Astrocyte of the spinal cord (primary cell): ENCODE measurements at regions not wholly inside any gene's neighbourhood (a gene's known extent, or its start where the extent isn't known, plus 50 kb on each side); places are given as distances from the start of the nearest gene placed in this dataset.

Experiments
- DNase-seq: peaks from one replicate; pipeline ENCODE4 v3.0.0; 2011; ENCODE audit warnings: low read depth, low spot score
- H3K4me3 ChIP-seq: 2 replicates; pipeline ENCODE4 v1.5.1; 2011; ENCODE audit warnings: low read depth, mild to moderate bottlenecking, low read length, moderate library complexity
- in situ Hi-C: cut with HindIII; loops from 2 replicates; pipeline ENCODE4 v1.10.0; 2017; ENCODE audit warnings: low sequenced_read_pairs
- TF ChIP-seq, protein P1 (sequence below): IDR thresholded peaks from 2 replicates; pipeline ENCODE4 v1.5.1; 2012; ENCODE audit warnings: low read depth, mild to moderate bottlenecking, low read length, inconsistent platforms

DNA sequence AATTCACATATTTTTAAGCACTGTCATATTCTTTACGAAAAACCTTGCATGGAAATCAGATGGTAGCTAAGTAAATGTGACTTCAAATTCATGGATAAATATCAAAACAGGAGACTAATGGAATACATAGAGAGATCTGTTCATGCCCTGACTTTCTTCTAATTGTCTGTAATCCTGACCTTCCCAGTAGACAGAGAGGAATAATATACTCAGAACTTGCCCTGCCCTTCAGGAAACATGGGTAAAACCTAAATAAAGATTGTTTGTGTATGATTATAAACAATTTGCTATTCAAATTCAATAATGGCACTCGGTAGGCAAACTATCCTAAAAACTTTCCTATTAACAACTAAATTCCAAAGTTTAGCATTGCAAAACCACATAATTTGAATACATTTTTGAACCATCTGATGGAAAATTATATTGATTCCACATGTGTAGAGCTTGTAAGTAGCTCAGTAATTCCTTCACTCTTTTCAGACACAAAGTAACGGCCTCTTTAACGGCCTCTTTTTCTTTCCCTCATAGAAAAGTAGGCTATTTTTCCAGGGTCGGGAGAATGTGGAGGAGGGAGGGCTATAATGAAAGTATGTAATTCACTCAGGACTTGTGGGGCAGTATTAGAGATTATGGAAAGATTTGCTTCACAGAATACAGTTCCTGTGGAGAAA lies 227.6 kb downstream of the ALDH8A1 start:
- in situ Hi-C loops = no loop called here
- TF ChIP-seq, protein P1, sequence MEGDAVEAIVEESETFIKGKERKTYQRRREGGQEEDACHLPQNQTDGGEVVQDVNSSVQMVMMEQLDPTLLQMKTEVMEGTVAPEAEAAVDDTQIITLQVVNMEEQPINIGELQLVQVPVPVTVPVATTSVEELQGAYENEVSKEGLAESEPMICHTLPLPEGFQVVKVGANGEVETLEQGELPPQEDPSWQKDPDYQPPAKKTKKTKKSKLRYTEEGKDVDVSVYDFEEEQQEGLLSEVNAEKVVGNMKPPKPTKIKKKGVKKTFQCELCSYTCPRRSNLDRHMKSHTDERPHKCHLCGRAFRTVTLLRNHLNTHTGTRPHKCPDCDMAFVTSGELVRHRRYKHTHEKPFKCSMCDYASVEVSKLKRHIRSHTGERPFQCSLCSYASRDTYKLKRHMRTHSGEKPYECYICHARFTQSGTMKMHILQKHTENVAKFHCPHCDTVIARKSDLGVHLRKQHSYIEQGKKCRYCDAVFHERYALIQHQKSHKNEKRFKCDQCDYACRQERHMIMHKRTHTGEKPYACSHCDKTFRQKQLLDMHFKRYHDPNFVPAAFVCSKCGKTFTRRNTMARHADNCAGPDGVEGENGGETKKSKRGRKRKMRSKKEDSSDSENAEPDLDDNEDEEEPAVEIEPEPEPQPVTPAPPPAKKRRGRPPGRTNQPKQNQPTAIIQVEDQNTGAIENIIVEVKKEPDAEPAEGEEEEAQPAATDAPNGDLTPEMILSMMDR = no peak
- no peak overlapping the region for H3K4me3 ChIP-seq
- peak; percentile 29 for DNase-seq

GRCh38 chr6:134721060-134721405 lies 228.9 kb downstream of the ALDH8A1 start:
- DNase-seq = no peak
- in situ Hi-C loops = no loop called here
- no peak overlapping the region for H3K4me3 ChIP-seq
- TF ChIP-seq, protein P1 = no peak

DNA sequence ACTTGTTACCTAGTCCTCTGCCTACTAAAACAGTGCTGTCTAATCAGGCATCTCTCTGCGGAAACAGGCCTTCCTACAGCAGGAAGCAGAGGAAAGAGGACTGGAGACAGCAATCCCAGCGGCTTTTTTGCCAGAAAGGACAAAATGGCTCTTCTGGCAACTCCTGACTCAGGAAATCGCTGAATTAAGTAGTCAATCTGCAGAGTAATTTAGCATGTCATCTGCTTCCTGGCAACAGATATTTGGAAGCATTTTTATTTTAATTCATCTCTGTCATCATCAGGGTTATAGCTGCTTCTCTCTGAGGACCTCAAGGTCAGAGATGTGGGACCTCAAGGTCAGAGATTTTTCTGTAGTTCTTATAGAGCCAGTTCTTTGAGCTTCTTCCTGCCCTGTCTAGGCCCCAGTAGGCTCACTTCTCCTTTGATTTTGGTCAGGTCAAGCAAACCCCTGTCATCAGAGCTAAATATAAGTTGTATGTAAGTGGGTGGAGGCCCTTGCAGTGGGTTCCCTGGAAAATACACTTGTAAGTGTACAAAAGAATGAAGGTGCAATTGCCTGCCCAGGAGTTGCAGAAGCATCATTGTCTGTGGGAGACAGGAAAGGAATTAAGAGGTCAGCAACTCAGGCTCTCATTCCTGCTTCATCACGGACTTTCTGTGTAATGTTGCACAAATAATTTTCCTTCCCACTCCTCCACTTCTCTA lies 229.4 kb downstream of the ALDH8A1 start:
- no peak overlapping the region for H3K4me3 ChIP-seq
- TF ChIP-seq, protein P1 = no peak
- in situ Hi-C loops = no loop called here
- no peak for DNase-seq

DNA sequence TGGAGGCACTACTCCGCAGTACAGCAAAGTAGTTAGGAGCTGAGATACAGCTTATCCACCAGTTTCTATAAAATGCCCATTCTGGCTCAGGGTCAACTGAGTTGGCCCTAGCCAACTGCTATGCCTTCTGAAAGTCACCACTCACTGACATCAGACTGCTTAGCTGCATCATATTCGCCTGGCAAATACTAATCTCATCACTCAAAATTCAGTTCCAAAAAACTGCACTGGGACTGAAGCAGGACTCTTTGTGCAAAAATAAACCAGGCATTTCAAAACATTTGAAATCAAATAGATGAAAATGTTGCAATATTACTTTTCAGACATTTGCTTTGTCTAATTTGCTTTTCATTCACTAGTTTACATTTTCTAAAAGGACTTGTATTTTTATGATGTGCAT lies 230.0 kb downstream of the ALDH8A1 start:
- in situ Hi-C loops = no loop called here
- TF ChIP-seq, protein P1 = no peak
- no peak for DNase-seq
- no peak overlapping the region for H3K4me3 ChIP-seq

DNA sequence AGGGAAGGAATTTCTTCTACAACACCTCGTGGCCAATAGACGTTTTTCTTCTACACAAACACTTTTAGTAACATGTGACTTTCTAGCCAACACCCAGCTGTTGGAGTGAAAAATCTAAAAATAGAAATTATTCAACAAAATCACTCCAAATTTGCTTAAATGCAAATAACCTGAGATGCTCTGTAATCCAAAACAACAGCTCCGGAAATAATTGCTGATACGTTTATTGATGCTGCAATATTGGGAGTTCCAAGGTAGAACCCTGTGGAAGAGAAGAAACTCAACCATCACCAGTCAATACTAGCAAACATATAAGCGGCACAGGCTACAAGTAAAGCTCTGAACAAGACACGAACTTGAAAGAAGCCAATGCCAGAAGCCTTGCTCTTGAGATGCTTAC lies 230.6 kb downstream of the ALDH8A1 start:
- no peak overlapping the region for H3K4me3 ChIP-seq
- DNase-seq = no peak
- TF ChIP-seq, protein P1 = no peak
- in situ Hi-C loops = no loop called here

DNA sequence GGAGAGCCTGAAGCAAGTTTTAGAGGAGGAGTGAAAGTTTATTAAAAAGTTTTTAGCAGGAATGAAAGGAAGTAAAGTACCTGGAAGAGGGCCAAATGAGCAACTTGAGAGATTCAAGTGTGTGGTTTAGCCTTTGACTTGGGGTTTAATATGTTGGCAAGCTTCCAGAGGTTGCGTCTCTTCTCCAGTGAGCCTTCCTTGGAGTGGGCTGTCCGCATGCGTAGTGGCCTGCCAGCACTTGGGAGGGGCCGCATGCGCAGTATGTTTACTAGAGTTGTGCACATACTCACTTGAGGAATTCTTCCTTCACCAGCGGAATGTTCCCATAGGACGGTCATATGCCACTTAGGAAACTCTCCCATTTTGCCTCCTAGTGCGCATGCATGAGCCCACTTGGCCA lies 235.2 kb downstream of the ALDH8A1 start:
- TF ChIP-seq, protein P1 = no peak
- DNase-seq = peak; percentile 34
- no peak overlapping the region for H3K4me3 ChIP-seq
- in situ Hi-C loops = no loop called here
